ENCODE measurements at regions not wholly inside any gene's neighbourhood (a gene's known extent, or its start where the extent isn't known, plus 50 kb on each side); places are given as distances from the start of the nearest gene placed in this dataset.

GRCh38 chr5:89097103-89097502 is 214.1 kb upstream of the MEF2C start:
- TF ChIP-seq, protein P1, sequence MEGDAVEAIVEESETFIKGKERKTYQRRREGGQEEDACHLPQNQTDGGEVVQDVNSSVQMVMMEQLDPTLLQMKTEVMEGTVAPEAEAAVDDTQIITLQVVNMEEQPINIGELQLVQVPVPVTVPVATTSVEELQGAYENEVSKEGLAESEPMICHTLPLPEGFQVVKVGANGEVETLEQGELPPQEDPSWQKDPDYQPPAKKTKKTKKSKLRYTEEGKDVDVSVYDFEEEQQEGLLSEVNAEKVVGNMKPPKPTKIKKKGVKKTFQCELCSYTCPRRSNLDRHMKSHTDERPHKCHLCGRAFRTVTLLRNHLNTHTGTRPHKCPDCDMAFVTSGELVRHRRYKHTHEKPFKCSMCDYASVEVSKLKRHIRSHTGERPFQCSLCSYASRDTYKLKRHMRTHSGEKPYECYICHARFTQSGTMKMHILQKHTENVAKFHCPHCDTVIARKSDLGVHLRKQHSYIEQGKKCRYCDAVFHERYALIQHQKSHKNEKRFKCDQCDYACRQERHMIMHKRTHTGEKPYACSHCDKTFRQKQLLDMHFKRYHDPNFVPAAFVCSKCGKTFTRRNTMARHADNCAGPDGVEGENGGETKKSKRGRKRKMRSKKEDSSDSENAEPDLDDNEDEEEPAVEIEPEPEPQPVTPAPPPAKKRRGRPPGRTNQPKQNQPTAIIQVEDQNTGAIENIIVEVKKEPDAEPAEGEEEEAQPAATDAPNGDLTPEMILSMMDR (IDR thresholded peaks at IDR 0.05) = no peak
- no peak for TF ChIP-seq POLR2AphosphoS5 (IDR thresholded peaks at IDR 0.05)

All from stomach (tissue), 4 donors.